GM18508 (cell line): ENCODE measurements at regions not wholly inside any gene's neighbourhood (a gene's known extent, or its start where the extent isn't known, plus 50 kb on each side); places are given as distances from the start of the nearest gene placed in this dataset.
A peak's percentile ranks its signal among the peaks of the same experiment; 100 is the strongest.

ENCODE experiments used
- ATAC-seq: cut with Tn5 transposase; IDR thresholded peaks from one replicate; pipeline ENCODE4 v1.9.1; 2021; ENCODE audit warnings: moderate number of reproducible peaks; ENCODE audit not compliant: insufficient read depth, unreplicated experiment

DNA sequence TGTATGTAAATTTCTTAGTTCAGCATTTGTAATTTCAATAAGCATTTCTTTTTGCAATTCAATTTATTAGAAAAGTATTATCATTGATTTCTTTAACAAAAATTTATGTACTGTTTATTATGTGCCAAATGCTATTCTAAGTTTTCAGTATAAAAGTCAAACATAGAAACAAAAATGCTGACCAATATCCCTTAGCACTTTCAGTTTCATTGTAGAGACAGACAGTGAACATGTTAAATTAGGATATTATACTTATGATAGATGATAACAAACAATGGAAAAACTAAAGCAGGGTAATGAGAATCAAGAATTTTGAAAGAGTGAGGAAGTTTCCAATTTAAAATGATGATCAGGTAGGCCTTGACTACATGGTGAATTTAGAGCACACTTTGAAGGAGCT, 1106.0 kb downstream of the TAF11L14 start:
- no peak for ATAC-seq

DNA sequence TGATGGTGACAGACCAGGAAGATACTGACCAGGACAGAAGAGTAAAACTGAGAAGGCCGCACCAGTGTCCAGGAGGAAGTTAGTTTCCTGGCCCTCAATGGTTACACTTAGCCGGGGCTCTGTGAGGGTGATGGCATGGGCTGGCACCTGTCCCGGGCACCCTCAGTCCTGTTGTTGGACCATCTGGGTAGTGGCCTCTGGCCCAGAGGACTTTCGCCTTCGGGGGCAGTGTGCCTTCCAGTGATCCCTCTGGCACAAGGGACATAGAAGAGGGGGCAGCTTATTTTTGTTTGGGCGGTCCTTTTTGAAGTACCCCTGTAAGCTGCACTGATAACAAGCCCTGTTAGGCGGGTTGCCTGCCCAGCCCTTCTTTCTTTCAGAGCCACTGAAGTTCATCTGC, 1108.6 kb downstream of the TAF11L14 start:
- ATAC-seq = no peak

GRCh38 chr5:18744441-18744840, 1110.2 kb downstream of the TAF11L14 start:
- no peak for ATAC-seq

DNA sequence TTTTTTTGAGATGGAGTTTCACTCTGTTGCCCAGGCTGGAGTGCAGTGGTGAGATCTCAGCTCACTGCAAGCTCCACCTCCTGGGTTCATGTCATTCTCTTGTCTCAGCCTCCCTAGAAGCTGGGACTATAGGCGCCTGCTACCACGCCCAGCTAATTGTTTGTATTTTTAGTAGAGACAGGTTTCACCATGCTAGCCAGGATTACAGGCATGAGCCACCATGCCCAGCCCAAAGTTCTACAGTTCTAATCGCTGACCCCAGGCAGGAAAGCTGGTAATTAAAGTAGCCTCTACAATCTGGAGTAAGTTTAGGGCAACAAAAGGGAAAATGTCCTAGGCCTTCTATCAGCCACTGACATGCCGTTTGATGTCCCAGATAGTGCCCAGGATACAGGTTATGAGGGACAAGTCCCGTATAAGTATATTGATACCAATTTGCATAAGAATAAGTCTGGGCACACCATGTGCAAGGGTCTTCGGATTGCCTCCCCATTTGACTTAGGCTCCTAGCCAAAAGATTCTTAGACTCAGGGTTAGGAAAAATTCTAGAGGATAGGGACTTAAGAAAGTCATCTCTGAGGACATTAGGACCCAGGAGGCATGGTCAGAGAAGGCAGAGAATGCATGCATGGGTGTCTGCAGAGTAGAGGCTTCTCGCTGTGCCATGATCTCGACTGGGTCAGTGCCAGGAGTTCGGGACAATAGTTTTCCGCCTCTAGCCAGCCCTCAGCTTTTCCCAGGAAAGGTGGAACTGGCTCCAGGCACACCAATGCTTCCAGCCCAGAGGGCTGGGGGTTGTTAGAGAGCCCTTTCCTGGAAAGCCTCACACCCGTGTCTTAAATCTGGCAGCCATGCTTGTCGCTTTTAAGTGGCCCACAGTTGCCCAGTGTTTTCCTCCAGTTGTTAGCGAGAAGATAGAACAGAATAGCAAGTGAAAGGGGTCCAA, 1111.1 kb downstream of the TAF11L14 start:
- no peak for ATAC-seq

DNA sequence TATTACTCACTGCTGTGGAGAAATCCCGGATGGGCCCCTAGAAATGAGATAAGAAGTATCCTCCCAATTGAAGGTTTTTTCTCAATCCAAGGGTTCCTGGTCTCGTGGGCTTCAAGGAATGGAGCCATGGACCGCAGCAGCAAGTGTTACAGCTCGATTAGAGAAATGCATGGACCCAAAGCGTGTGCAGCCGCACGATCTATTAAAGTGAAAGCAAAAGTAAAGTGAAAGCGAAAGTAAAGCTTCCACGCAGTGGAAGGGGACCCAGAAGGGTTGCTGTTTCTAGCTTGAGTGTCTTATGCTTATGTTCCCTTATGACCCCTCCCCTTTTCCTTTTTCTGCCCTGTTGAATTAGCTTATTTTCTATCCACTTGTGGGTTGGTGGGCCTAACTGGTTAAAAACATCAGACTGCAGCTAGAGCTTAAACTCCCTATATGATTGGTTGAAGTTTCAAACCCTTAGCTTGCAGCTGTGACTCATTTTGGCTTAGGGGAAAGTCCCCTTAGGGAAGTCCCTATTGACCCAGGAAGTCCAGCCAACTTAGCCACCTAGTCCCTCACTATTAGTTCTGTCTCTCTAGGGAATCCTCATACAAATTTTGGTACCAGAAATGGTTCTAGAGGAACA, 1111.8 kb downstream of the TAF11L14 start:
- peak; percentile 72 for ATAC-seq

- peak; percentile 27 for ATAC-seq
Observed at GRCh38 chr5:18749763-18750162, 1115.5 kb downstream of the TAF11L14 start.

- ATAC-seq = no peak
Observed at GRCh38 chr5:18752317-18752716, 1118.1 kb downstream of the TAF11L14 start.

- ATAC-seq = no peak
Observed at GRCh38 chr5:18754201-18754600, 1119.9 kb downstream of the TAF11L14 start.

GRCh38 chr5:18761801-18762200, 1127.5 kb downstream of the TAF11L14 start:
- peak; percentile 68 for ATAC-seq

- ATAC-seq = no peak
Observed at GRCh38 chr5:18764161-18764560, 1129.9 kb downstream of the TAF11L14 start.

GRCh38 chr5:18765304-18765703, 1131.0 kb downstream of the TAF11L14 start:
- ATAC-seq = no peak

GRCh38 chr5:18771097-18771610, 1136.9 kb downstream of the TAF11L14 start:
- ATAC-seq = no peak

DNA sequence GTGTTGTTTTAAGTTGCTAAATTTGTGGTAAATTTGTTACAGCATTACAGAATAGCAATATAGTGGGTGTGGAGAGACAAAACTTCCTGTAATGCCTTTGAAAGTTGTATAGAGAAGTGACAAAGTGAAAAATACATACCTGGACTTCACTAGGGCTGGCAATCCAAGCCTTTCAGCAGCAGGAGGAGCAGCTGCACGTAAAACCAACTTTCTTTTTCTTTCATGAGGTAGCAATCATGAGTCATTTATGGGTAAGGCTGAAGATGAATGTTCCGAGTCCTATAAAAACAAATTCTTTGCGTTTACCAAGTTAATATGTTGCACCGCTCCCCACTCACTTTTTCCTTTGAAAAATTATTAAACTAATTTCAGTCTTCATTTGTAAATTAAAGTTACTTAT, 1138.2 kb downstream of the TAF11L14 start:
- ATAC-seq = no peak

- no peak for ATAC-seq
Observed at GRCh38 chr5:18778225-18778624, 1144.0 kb downstream of the TAF11L14 start.

GRCh38 chr5:18789218-18789998, 1155.1 kb downstream of the TAF11L14 start:
- no peak for ATAC-seq

GRCh38 chr5:18792145-18792544, 1157.9 kb downstream of the TAF11L14 start:
- no peak for ATAC-seq

GRCh38 chr5:18797222-18797621, 1163.0 kb downstream of the TAF11L14 start:
- ATAC-seq = no peak

DNA sequence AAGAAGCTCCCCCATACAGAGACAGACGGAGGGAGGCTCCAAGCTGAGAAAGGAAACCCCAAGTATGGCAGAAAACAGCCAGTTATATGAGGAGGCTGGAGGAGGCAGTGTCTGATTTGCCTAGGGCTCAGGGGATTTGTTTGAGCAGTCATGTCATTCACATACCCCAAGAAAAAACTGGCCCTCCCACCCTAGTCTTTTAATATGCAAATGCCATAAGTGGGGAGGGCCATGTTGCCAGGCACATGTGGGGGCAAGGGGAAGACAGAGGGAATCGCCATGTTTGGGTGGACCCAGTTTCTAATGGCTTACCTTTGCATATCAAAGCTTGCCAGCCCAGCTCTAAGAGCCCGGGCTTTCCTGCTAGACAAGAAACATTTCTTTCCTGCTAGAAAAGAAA, 1163.8 kb downstream of the TAF11L14 start:
- no peak for ATAC-seq

GRCh38 chr5:18799482-18800128, 1165.3 kb downstream of the TAF11L14 start:
- no peak for ATAC-seq
